Parathyroid adenoma (tissue), 2 donors: ENCODE measurements at regions not wholly inside any gene's neighbourhood (a gene's known extent, or its start where the extent isn't known, plus 50 kb on each side); places are given as distances from the start of the nearest gene placed in this dataset.
"Not testable (repeated sequence)": the region's sequence is repeated elsewhere in the genome, so short reads cannot be mapped to it uniquely, and the experiment has no call there.

Experiments
- H2AFZ ChIP-seq: fragments of 300-600 bp; sonication (generic); one replicate; pipeline ENCODE4 v1.7.0; 2017; ENCODE audit warnings: antibody characterized with exemption, mild to moderate bottlenecking
- H3K27ac ChIP-seq: fragments of 300-600 bp; sonication (generic); one replicate; pipeline ENCODE4 v1.7.0; 2017
- H3K27me3 ChIP-seq: fragments of 300-600 bp; sonication (generic); one replicate; pipeline ENCODE4 v1.7.0; 2017; ENCODE audit warnings: low read length; ENCODE audit not compliant: control insufficient read depth, insufficient read depth
- H3K36me3 ChIP-seq: fragments of 300-600 bp; sonication (generic); one replicate; pipeline ENCODE4 v1.7.0; 2017; ENCODE audit warnings: low read length; ENCODE audit not compliant: control insufficient read depth, insufficient read depth
- H3K4me1 ChIP-seq: fragments of 300-600 bp; sonication (generic); one replicate; pipeline ENCODE4 v1.7.0; 2017; ENCODE audit warnings: control low read depth
- H3K4me2 ChIP-seq: fragments of 300-600 bp; sonication (generic); one replicate; pipeline ENCODE4 v1.7.0; 2017; ENCODE audit warnings: low read length
- H3K4me3 ChIP-seq: fragments of 300-600 bp; sonication (generic); one replicate; pipeline ENCODE4 v1.7.0; 2017; ENCODE audit warnings: low read depth, low read length
- H3K79me2 ChIP-seq: fragments of 300-600 bp; sonication (generic); one replicate; pipeline ENCODE4 v1.7.0; 2017; ENCODE audit warnings: control low read depth
- H3K9ac ChIP-seq: fragments of 300-600 bp; sonication (generic); one replicate; pipeline ENCODE4 v1.7.0; 2017; ENCODE audit warnings: mild to moderate bottlenecking
- H3K9me3 ChIP-seq: fragments of 300-600 bp; sonication (generic); one replicate; pipeline ENCODE4 v1.7.0; 2017; ENCODE audit warnings: low read length; ENCODE audit not compliant: control insufficient read depth
- CTCF ChIP-seq: fragments of 300-600 bp; sonication (generic); IDR thresholded peaks from one replicate; pipeline ENCODE4 v1.7.0; 2017; ENCODE audit warnings: antibody characterized with exemption, mild to moderate bottlenecking
- donor health status: primary hyperparathyroidism.

DNA sequence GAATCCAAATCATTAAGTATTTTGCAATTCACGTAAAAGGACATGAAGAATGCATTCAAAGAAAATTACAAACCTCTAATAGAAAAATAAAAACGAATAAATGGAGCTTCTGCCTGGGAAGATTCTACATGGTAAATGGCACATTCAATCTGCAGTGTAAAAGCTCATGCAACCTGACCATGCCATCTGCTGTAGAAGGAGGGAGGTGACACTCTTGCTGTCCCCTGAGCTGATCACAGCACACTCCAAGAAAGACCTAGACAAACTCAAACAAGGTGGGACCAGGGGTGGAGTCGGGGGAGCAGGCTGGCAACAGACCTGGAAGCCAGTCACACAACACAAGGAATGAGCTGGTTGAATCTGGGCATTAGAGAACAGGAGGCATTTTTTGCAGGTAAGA is 101.8 kb downstream of the BDH1 start:
- H3K27ac ChIP-seq = no peak overlapping the region
- H3K9me3 ChIP-seq = no peaks in the 10 kb centered on the region
- H3K36me3 ChIP-seq = no peaks in the 10 kb centered on the region
- TF ChIP-seq CTCF = peak; percentile 12
- H3K4me3 ChIP-seq = no peak overlapping the region
- H3K4me1 ChIP-seq = peaks cover 4% of the 10 kb centered on the region
- no peak overlapping the region for H3K4me2 ChIP-seq
- no peak overlapping the region for H3K9ac ChIP-seq
- no peaks in the 10 kb centered on the region for H3K27me3 ChIP-seq
- H3K79me2 ChIP-seq = no peaks in the 10 kb centered on the region
- H2AFZ ChIP-seq = no peak overlapping the region

DNA sequence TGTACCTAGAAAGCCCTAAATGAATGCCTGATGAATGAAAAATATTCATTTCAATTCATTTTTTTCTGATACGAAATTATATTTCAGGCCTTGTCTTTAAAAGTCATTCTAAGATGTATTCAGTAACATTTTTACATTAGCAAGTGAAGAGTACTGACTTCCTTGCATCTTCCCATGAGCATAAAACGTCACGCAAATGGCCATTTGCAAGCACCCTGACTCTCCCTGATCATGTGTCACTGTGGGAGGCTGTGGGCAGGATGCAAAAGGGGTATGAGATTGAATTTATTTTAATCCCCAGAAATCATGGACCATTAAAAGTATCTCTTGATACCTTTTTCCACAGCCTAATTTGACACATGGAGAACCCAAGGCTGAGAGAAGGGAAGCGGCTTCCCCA is 105.0 kb downstream of the BDH1 start:
- H2AFZ ChIP-seq = no peak overlapping the region
- H3K4me2 ChIP-seq = no peak overlapping the region
- no peaks in the 10 kb centered on the region for H3K36me3 ChIP-seq
- H3K9ac ChIP-seq = no peak overlapping the region
- no peak for TF ChIP-seq CTCF
- no peak overlapping the region for H3K4me3 ChIP-seq
- H3K79me2 ChIP-seq = no peaks in the 10 kb centered on the region
- no peak overlapping the region for H3K27ac ChIP-seq
- no peaks in the 10 kb centered on the region for H3K4me1 ChIP-seq
- no peaks in the 10 kb centered on the region for H3K27me3 ChIP-seq
- no peaks in the 10 kb centered on the region for H3K9me3 ChIP-seq

DNA sequence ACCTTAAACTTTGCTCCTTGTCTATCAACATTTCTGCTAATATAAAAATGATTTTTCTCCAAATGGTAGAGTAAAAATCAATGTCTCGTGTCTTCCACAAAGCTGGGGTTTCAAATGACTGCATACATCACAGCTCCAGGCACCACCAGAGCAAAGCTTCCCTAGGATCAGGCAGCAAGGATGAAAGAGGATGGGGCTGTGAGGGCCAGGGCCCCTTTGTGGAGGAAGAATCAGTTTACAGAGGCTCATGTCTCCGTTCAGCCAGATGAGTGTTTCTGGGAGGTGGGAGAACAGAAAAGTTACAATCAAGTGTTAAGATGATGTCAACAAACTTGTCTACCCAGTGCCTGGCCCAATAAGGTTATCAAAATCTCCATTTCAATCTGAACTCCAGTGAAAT is 105.5 kb downstream of the BDH1 start:
- Histone ChIP-seq H3K27ac (no peak overlapping the region), H2AFZ (no peak overlapping the region), H3K79me2 (no peaks in the 10 kb centered on the region), H3K4me3 (no peak overlapping the region), H3K4me2 (no peak overlapping the region), H3K36me3 (no peaks in the 10 kb centered on the region), H3K9me3 (no peaks in the 10 kb centered on the region), H3K9ac (no peak overlapping the region), H3K4me1 (no peaks in the 10 kb centered on the region), H3K27me3 (no peaks in the 10 kb centered on the region)
- no peak for TF ChIP-seq CTCF

GRCh38 chr3:197449181-197449580 is 106.6 kb downstream of the BDH1 start:
- H2AFZ ChIP-seq, H3K9me3 ChIP-seq, H3K4me3 ChIP-seq, H3K27ac ChIP-seq, H3K79me2 ChIP-seq, H3K27me3 ChIP-seq, H3K4me2 ChIP-seq, H3K4me1 ChIP-seq, H3K36me3 ChIP-seq, H3K9ac ChIP-seq: not testable (repeated sequence)

DNA sequence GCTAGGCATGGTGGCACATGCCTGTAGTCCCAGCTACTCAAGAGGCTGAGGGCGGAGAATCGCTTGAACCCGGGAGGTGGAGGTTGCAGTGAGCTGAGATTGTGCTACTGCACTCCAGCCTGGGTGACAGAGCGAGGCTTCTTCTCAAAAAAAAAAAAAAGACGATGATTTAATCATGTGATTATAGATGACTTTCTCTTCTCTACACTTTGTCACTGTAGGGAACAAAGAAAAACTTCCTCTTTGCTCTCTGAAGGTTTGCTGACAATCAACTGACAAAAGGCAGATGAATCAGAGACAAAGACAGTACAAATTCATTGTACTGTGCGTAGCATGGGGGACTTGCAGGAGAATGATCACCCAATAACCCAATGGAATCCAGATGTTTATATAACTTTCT is 108.0 kb downstream of the BDH1 start:
- H3K27me3 ChIP-seq = not testable (repeated sequence)

DNA sequence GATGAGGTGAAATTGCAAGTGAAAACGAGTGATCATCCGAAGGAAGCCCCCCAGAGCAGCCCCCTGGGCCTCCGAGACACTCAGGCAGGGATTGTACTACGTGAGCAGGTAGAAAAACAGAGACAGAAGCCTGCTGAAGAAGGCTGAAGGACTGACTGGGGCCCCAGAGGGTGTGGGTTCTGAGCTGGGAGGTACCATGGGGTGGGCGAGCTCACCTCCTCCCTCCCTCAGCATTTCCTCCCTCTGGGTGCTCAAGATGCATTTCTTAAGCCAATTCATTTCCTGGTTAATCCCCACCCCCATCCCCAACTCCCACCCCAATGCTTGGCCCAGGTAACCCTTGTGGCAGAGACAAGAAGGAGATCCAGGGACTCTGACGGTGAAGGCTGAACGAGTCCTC is 108.7 kb downstream of the BDH1 start:
- no peak overlapping the region for H3K27ac ChIP-seq

More for the DNA sequence above, 108.0 kb downstream of the BDH1 start:
- not testable (repeated sequence) for H3K4me2 ChIP-seq, H3K27ac ChIP-seq, H3K9me3 ChIP-seq, H3K9ac ChIP-seq, H3K4me3 ChIP-seq, H3K79me2 ChIP-seq, H2AFZ ChIP-seq, H3K4me1 ChIP-seq, H3K36me3 ChIP-seq

More for the DNA sequence above, 108.7 kb downstream of the BDH1 start:
- H2AFZ ChIP-seq = no peak overlapping the region
- no peaks in the 10 kb centered on the region for H3K27me3 ChIP-seq
- no peak overlapping the region for H3K4me3 ChIP-seq
- TF ChIP-seq CTCF = no peak
- no peaks in the 10 kb centered on the region for H3K79me2 ChIP-seq
- no peaks in the 10 kb centered on the region for H3K4me1 ChIP-seq
- H3K36me3 ChIP-seq = no peaks in the 10 kb centered on the region
- H3K9ac ChIP-seq = no peak overlapping the region
- H3K4me2 ChIP-seq = no peak overlapping the region
- no peaks in the 10 kb centered on the region for H3K9me3 ChIP-seq
